H1 (cell line): ENCODE measurements at regions not wholly inside any gene's neighbourhood (a gene's known extent, or its start where the extent isn't known, plus 50 kb on each side); places are given as distances from the start of the nearest gene placed in this dataset.

Source experiments
- GABPA ChIP-seq: IDR thresholded peaks from 2 replicates; pipeline ENCODE4 v1.6.1; 2011; ENCODE audit warnings: mild to moderate bottlenecking, low read length, moderate library complexity, borderline replicate concordance; ENCODE audit not compliant: insufficient read depth
- RBBP5 ChIP-seq: IDR thresholded peaks from 2 replicates; pipeline ENCODE4 v1.7.1; 2012; ENCODE audit warnings: low read depth, mild to moderate bottlenecking, inconsistent platforms, low read length, moderate library complexity, borderline replicate concordance

DNA sequence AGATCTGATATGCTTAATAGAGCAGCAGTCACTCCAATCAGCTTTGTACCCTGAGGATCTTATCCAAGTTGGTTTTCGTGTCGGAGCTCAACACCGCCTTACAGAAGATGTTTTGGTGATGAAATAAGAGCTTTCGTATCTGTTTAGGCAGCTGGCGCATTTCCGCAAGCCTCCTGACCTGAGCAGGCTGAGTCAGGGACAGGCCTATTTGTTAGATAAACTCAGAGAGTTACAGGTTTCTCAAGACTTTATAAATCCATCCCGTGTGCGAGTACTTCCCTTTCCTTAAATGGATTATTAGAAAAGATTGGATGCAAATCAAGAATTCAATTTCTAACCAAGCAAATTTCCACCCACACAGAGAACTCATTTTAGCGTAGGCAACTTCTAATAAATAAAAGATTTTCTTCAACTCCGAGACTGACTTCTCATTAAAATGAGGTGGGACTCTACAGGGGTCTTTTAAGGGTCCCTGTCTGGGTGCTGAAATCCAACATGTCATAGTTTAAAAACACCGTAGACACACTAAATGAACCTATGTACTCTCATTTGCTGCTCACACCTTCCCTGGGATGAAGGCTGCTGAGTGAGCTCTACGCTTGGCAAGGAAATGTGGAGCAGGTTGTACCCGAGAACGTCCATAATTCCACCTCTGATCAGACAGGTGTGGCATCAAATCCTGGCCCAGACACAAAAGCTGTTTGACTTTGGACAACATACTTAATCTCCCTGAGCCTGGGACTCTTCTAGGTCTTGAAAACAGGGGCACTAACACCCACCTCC, 106.9 kb upstream of the F3 start:
- no peak for TF ChIP-seq GABPA
- no peak for TF ChIP-seq RBBP5
